ENCODE measurements at regions not wholly inside any gene's neighbourhood (a gene's known extent, or its start where the extent isn't known, plus 50 kb on each side); places are given as distances from the start of the nearest gene placed in this dataset.
A peak's percentile ranks its signal among the peaks of the same experiment; 100 is the strongest.
"Not testable (repeated sequence)": the region's sequence is repeated elsewhere in the genome, so short reads cannot be mapped to it uniquely, and the experiment has no call there.

GRCh38 chr2:36302911-36303310, 52.7 kb upstream of the CRIM1 start:
- Mint-ChIP-seq H3K4me1 (peaks cover 3% of the 10 kb centered on the region), H3K4me3 (no peak overlapping the region), H3K27ac (no peak overlapping the region), H3K36me3 (peaks cover 1% of the 10 kb centered on the region), H3K9me3 (peaks cover 5% of the 10 kb centered on the region), H3K27me3 (peaks cover 2% of the 10 kb centered on the region)
- POLR2A ChIA-PET, result no interaction called here
- DNase-seq (no peak), ATAC-seq (ENCODE audit: low read depth) (no peak)

- Mint-ChIP-seq H3K27me3 (peaks cover 2% of the 10 kb centered on the region), H3K27ac (peak overlapping the region; percentile 12), H3K36me3 (peaks cover 1% of the 10 kb centered on the region), H3K4me1 (peaks cover 3% of the 10 kb centered on the region), H3K4me3 (no peak overlapping the region), H3K9me3 (peaks cover 5% of the 10 kb centered on the region)
- ATAC-seq (ENCODE audit: low read depth), result no peak
- no peak for DNase-seq
- POLR2A ChIA-PET, result no interaction called here
These were observed 53.7 kb upstream of the CRIM1 start for GRCh38 chr2:36301843-36302242.

DNA sequence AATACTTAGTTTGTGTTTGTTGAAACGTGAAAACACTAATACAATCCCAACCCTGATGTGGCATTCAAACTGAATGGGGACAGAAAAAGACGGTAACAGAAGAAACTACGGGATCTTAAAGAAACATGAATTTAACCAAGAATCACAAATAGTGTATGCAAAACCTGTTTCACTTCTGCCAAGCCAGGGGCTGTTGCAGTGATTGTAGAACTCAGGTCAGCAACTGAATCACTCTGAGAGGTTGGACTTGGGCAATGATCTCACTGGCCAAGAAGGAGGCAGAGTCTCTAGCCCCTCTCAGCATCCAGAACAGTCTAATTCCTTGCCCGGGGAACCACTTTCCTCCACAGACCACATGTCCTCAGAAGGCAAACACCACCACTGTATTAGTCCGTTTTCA, 54.9 kb upstream of the CRIM1 start:
- no peak overlapping the region for H3K27ac Mint-ChIP-seq
- DNase-seq, result no peak
- H3K27me3 Mint-ChIP-seq, result peaks cover 2% of the 10 kb centered on the region
- POLR2A ChIA-PET, result no interaction called here
- H3K9me3 Mint-ChIP-seq, result peaks cover 5% of the 10 kb centered on the region
- peaks cover 3% of the 10 kb centered on the region for H3K4me1 Mint-ChIP-seq
- no peak for ATAC-seq (ENCODE audit: low read depth)
- H3K4me3 Mint-ChIP-seq, result no peak overlapping the region
- peaks cover 3% of the 10 kb centered on the region for H3K36me3 Mint-ChIP-seq

DNA sequence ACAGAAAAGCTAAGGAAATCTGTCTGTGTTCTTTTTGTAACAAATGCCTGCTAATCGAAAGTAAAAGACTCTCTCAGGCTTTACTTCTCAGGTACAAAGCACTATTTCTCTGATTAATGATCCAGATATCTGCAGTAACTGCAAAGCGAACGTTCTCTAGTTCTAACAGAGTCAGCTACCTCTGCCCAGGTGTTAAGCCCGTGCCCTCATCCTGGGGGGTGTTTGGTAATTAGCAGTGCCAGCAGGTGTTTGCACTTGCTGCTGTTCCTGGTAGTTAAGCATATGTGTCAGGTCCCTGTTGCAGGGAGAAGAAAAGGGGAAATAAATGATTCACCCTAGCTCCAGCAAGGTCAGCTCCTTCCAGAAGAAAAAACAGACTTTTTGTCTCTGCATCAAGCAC, 58.8 kb upstream of the CRIM1 start:
- peaks cover 3% of the 10 kb centered on the region for H3K36me3 Mint-ChIP-seq
- no peak overlapping the region for H3K4me3 Mint-ChIP-seq
- DNase-seq, result no peak
- no peak for ATAC-seq (ENCODE audit: low read depth)
- H3K4me1 Mint-ChIP-seq, result peaks cover 2% of the 10 kb centered on the region
- H3K9me3 Mint-ChIP-seq, result no peaks in the 10 kb centered on the region
- no peak overlapping the region for H3K27ac Mint-ChIP-seq
- POLR2A ChIA-PET, result no interaction called here
- no peaks in the 10 kb centered on the region for H3K27me3 Mint-ChIP-seq

GRCh38 chr2:36294316-36294721, 61.3 kb upstream of the CRIM1 start:
- no peak for DNase-seq
- H3K27me3 Mint-ChIP-seq, result no peaks in the 10 kb centered on the region
- ATAC-seq (ENCODE audit: low read depth), result no peak

DNA sequence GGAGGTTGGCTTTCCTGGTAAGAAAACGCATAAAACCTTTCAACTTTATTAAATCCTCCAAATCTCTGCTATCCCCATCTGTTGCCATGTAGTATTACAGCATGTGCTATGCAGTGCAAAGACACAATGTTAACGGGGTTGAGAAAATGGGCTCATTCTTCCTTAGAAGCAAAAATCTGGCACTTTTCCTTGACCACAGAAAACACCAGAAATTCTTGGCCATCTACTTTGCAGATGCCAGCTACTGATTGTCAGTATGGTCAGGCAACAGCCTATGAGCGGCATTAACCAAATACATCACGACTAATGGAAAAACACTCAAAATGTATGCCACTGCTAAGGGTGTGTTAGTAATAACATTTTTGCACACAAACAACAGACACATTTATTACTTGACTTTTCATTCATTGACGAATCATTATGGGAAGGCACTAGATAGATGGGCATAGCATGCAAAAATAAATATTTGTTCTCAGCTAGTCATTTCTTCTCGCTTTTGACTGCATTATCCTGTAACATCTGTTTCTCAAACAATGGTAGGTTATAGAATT, 65.2 kb upstream of the CRIM1 start:
- Mint-ChIP-seq H3K4me1 (peaks cover 4% of the 10 kb centered on the region), H3K9me3 (peaks cover 2% of the 10 kb centered on the region), H3K4me3 (no peak overlapping the region), H3K36me3 (peaks cover 3% of the 10 kb centered on the region), H3K27me3 (no peaks in the 10 kb centered on the region), H3K27ac (no peak overlapping the region)
- POLR2A ChIA-PET, result no interaction called here
- DNase-seq, result no peak
- ATAC-seq (ENCODE audit: low read depth), result no peak

More at GRCh38 chr2:36294316-36294721, 61.3 kb upstream of the CRIM1 start:
- Mint-ChIP-seq H3K4me3 (no peak overlapping the region), H3K27ac (no peak overlapping the region), H3K4me1 (no peaks in the 10 kb centered on the region), H3K9me3 (no peaks in the 10 kb centered on the region), H3K36me3 (peaks cover 2% of the 10 kb centered on the region)
- POLR2A ChIA-PET, result interaction anchor here (0.6 kb wide), 1 partner anchor 19 kb away, joined by 3 read pairs; no protein-coding TSS in a partner anchor

DNA sequence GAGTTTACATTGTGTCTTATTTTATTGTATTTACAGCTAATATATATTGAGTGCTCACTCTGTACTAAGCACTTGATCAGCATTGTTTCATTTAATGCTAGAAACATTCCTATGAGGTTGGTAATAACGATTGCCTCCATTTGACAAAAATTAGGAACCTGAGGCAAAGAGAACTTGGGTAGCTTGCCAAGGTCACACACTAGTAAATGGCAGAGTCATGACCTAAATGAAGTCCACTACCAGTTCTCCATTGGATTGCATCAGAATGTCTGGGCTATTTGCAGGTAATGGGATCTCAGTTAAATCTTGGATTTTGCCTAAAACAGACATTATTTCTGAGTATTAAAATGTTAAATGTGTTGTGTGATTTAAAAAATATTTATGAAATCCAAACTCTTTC, 65.8 kb upstream of the CRIM1 start:
- ATAC-seq (ENCODE audit: low read depth), result no peak
- no peak overlapping the region for H3K4me3 Mint-ChIP-seq
- POLR2A ChIA-PET, result no interaction called here
- H3K36me3 Mint-ChIP-seq, result peaks cover 3% of the 10 kb centered on the region
- no peaks in the 10 kb centered on the region for H3K27me3 Mint-ChIP-seq
- peaks cover 3% of the 10 kb centered on the region for H3K9me3 Mint-ChIP-seq
- H3K4me1 Mint-ChIP-seq, result peaks cover 4% of the 10 kb centered on the region
- DNase-seq, result no peak
- H3K27ac Mint-ChIP-seq, result no peak overlapping the region

DNA sequence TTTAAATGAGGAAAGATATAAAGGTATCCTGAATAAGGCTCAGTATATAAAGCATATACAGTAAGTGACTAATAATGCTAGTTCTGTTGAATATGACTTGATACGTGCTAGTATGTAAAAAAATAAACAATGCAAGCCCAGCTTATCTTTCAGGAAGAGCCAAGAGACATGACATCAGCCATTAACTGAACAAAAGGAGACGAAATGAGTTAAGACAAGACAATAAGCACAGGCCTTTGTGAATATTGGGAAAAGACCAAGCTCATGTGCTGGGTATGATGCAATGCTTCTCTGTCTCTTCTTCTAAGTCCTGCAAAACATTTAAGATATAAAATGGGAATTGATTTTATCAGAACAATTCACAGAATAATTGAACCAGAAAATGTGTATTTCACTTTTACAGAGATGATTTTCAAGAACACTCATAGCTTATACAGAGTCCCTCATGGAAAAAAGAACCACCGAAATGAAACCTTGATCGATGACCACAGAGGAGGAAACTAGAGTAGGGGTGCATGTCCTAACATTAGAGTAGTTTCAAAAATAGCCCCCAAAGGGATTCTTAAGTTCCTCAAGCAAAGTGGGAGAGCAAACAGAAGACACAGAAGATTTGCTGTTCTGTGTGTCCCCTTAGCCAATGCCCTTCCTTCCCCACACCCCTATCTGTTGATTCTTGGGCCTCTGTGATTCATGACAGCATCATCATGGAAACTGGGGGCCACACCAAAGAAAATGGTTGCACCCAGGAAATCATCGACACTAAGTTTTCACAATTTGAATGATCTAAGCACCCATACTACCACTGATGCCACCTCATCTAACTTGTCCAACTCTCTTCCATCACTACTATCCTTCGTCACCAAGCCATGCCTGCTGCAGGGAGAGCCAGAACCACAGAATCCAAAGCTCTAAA, 68.0 kb upstream of the CRIM1 start:
- Mint-ChIP-seq H3K27me3 (no peaks in the 10 kb centered on the region), H3K36me3 (peaks cover 3% of the 10 kb centered on the region), H3K9me3 (peaks cover 10% of the 10 kb centered on the region), H3K4me3 (no peak overlapping the region), H3K4me1 (peaks cover 4% of the 10 kb centered on the region), H3K27ac (no peak overlapping the region)
- POLR2A ChIA-PET, result no interaction called here
- no peak for ATAC-seq (ENCODE audit: low read depth)
- no peak for DNase-seq

DNA sequence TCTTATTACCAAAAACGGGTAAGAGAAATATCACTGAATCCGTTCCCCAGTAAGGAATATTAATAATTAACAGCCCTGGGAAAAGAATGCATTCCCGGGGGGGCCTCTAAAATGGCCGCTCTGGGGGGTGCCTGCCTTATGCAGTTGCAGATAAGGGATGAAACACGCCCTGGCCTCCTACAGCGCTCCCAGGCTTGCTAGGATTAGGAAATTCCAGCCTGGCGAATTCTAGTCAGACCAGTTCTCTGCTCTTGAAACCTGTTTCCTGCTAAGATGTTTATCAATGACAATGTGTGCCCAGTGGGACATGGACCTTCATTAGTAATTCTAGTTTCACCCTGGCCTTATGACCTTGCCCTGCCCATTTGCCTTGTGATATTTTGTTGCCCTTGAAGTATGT, 76.1 kb upstream of the CRIM1 start:
- H3K36me3 Mint-ChIP-seq; H3K4me3 Mint-ChIP-seq; ATAC-seq (ENCODE audit: low read depth); H3K27me3 Mint-ChIP-seq; H3K27ac Mint-ChIP-seq; POLR2A ChIA-PET; H3K4me1 Mint-ChIP-seq; DNase-seq: not testable (repeated sequence)
- H3K9me3 Mint-ChIP-seq, result peaks cover 25% of the 10 kb centered on the region

DNA sequence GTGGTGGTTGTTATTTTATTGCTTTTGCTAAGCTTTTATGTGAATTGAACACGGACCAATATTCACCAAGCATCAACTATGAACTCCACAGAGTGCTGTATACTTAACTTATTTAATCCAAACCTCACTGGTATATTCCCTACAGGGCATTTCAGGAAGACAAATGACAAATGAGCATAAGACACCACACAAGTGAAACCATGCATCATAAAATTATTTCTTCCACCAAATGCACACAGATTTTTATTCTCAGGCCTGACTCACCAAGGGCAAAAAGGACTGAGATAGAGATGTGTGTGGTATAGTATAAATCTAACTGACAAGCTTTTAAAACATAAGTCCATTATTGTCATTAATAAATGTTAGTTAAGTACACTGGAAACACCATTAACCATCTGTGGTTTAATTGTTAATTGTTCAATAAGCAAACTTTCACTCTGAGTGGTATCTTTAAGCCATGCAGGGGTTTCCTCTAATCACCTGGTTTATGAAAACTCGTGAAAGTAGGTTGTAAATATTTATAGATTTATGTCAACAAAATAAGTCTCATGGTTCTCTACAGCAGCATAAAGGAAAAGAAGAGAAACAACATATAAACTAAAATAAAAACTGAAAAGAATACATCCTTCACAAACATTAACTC, 77.6 kb upstream of the CRIM1 start:
- ATAC-seq (ENCODE audit: low read depth), result no peak

GRCh38 chr2:36277146-36277808, 78.3 kb upstream of the CRIM1 start:
- H3K4me1 Mint-ChIP-seq, result no peaks in the 10 kb centered on the region
- DNase-seq (no peak), ATAC-seq (ENCODE audit: low read depth) (no peak)
- H3K36me3 Mint-ChIP-seq, result no peaks in the 10 kb centered on the region
- peaks cover 20% of the 10 kb centered on the region for H3K9me3 Mint-ChIP-seq
- no peak overlapping the region for H3K4me3 Mint-ChIP-seq
- H3K27ac Mint-ChIP-seq, result no peak overlapping the region
- POLR2A ChIA-PET, result no interaction called here
- peaks cover 2% of the 10 kb centered on the region for H3K27me3 Mint-ChIP-seq

More for the DNA sequence above, 77.6 kb upstream of the CRIM1 start:
- Mint-ChIP-seq H3K27me3 (peaks cover 2% of the 10 kb centered on the region), H3K9me3 (peaks cover 20% of the 10 kb centered on the region), H3K27ac (no peak overlapping the region), H3K4me1 (no peaks in the 10 kb centered on the region), H3K4me3 (no peak overlapping the region), H3K36me3 (no peaks in the 10 kb centered on the region)
- POLR2A ChIA-PET, result no interaction called here
- no peak for DNase-seq

DNA sequence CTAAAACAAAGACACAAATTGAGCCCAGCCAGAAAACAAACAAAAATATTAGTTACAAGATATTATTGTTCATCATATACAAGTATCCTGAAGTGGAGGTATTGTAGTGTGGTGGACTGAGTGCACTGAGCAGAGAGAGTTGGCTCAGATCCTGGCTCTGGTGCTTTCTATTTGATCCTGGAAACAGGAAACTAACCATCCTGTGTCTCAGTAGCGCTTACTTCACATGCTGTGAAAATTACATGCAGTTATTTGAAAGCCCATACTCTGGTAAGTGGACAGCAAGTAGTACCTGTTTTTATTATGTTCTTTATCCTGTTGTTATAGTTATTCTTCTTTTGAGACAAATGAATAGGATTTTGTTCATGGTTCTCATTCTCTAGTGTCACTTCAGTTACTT, 84.3 kb upstream of the CRIM1 start:
- POLR2A ChIA-PET, result no interaction called here
- Mint-ChIP-seq H3K9me3 (peaks cover 14% of the 10 kb centered on the region), H3K27ac (no peak overlapping the region), H3K27me3 (peaks cover 4% of the 10 kb centered on the region), H3K36me3 (peaks cover 21% of the 10 kb centered on the region), H3K4me3 (no peak overlapping the region), H3K4me1 (peaks cover 8% of the 10 kb centered on the region)
- no peak for DNase-seq
- ATAC-seq (ENCODE audit: low read depth), result no peak

DNA sequence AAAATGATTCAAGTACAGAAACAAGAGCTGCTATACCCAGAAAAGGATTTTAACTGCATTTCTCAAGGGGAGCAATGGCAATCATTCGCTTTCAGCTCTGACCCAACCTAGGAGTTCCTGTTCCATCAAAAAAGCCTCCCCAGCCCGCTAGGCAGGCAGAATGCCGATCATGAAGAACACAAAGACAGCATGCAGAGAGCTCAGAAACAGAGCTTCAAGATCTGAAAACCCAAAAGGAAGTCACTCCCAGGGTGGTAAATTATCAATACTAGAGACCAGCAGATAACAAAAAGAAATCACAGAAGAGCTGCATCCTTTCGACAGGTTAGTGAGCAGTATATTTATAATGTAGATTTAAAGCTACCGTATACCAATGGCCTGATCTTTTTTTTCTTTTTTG, 84.8 kb upstream of the CRIM1 start:
- H3K36me3 Mint-ChIP-seq, result peaks cover 21% of the 10 kb centered on the region
- peaks cover 18% of the 10 kb centered on the region for H3K9me3 Mint-ChIP-seq
- ATAC-seq (ENCODE audit: low read depth) (no peak), DNase-seq (no peak)
- POLR2A ChIA-PET, result no interaction called here
- no peak overlapping the region for H3K27ac Mint-ChIP-seq
- peaks cover 4% of the 10 kb centered on the region for H3K27me3 Mint-ChIP-seq
- H3K4me1 Mint-ChIP-seq, result peaks cover 8% of the 10 kb centered on the region
- no peak overlapping the region for H3K4me3 Mint-ChIP-seq

All from activated naive CD8-positive, alpha-beta T cell treated with anti-CD3 and anti-CD28 coated beads, Interleukin-2, amount 10 ng/mL, durations not matched to agents 7 days and 5 days (primary cell).